NT2/D1 (cell line): ENCODE measurements at regions not wholly inside any gene's neighbourhood (a gene's known extent, or its start where the extent isn't known, plus 50 kb on each side); places are given as distances from the start of the nearest gene placed in this dataset.

Experiments used
- DNase-seq: peaks from one replicate; pipeline ENCODE4 v3.0.0-alpha.2; 2011; ENCODE audit warnings: low read depth, low spot score
- H3K27me3 ChIP-seq: 2 replicates; pipeline ENCODE4 v1.6.0; 2011; ENCODE audit warnings: mild to moderate bottlenecking; ENCODE audit not compliant: insufficient read length, insufficient read depth
- H3K36me3 ChIP-seq: 2 replicates; pipeline ENCODE4 v1.6.1; 2011; ENCODE audit warnings: mild to moderate bottlenecking, low read length, mixed read lengths; ENCODE audit not compliant: insufficient read depth, insufficient read length
- H3K4me1 ChIP-seq: 2 replicates; pipeline ENCODE4 v1.5.1; 2011; ENCODE audit not compliant: insufficient read depth, insufficient read length
- H3K4me3 ChIP-seq: 2 replicates; pipeline ENCODE4 v1.5.1; 2011; ENCODE audit warnings: low read depth; ENCODE audit not compliant: insufficient read length
- H3K9ac ChIP-seq: 2 replicates; pipeline ENCODE4 v1.6.0; 2011; ENCODE audit warnings: low read depth; ENCODE audit not compliant: insufficient read length
- H3K9me3 ChIP-seq: 2 replicates; pipeline ENCODE4 v1.5.1; 2011; ENCODE audit warnings: mild to moderate bottlenecking, low read length; ENCODE audit not compliant: insufficient read depth
- SUZ12 ChIP-seq: IDR thresholded peaks from 2 replicates; pipeline ENCODE4 v1.6.1; 2011; ENCODE audit not compliant: insufficient read length, insufficient read depth; ENCODE audit errors: extremely low read depth
- YY1 ChIP-seq: IDR thresholded peaks from 2 replicates; pipeline ENCODE4 v1.6.1; 2011; ENCODE audit not compliant: insufficient read length, insufficient read depth
- ZNF274 ChIP-seq: IDR thresholded peaks from 2 replicates; pipeline ENCODE4 v1.6.1; 2011; ENCODE audit warnings: mild to moderate bottlenecking, low read depth, low read length

GRCh38 chr2:221005338-221005737, 566.8 kb downstream of the EPHA4 start:
- no peak for DNase-seq
- TF ChIP-seq SUZ12 (no peak), ZNF274 (no peak), YY1 (no peak)
- Histone ChIP-seq H3K9ac (no peak overlapping the region), H3K4me3 (no peak overlapping the region), H3K9me3 (no peaks in the 10 kb centered on the region), H3K4me1 (no peaks in the 10 kb centered on the region), H3K27me3 (no peaks in the 10 kb centered on the region), H3K36me3 (no peaks in the 10 kb centered on the region)

GRCh38 chr2:221006084-221006483, 566.0 kb downstream of the EPHA4 start:
- DNase-seq: no peak
- no peaks in the 10 kb centered on the region for H3K9me3 ChIP-seq
- H3K27me3 ChIP-seq: no peaks in the 10 kb centered on the region
- no peaks in the 10 kb centered on the region for H3K36me3 ChIP-seq
- H3K9ac ChIP-seq: no peak overlapping the region
- no peak overlapping the region for H3K4me3 ChIP-seq
- H3K4me1 ChIP-seq: no peaks in the 10 kb centered on the region
- no peak for TF ChIP-seq YY1
- no peak for TF ChIP-seq SUZ12
- TF ChIP-seq ZNF274: no peak

GRCh38 chr2:221016551-221016950, 555.6 kb downstream of the EPHA4 start:
- no peaks in the 10 kb centered on the region for H3K9me3 ChIP-seq
- no peak overlapping the region for H3K9ac ChIP-seq
- no peak overlapping the region for H3K4me3 ChIP-seq
- no peak for DNase-seq
- no peaks in the 10 kb centered on the region for H3K27me3 ChIP-seq
- TF ChIP-seq YY1 (no peak), ZNF274 (no peak), SUZ12 (no peak)
- H3K36me3 ChIP-seq: no peaks in the 10 kb centered on the region
- no peaks in the 10 kb centered on the region for H3K4me1 ChIP-seq

- Histone ChIP-seq H3K4me3 (no peak overlapping the region), H3K9ac (no peak overlapping the region), H3K4me1 (no peaks in the 10 kb centered on the region), H3K9me3 (no peaks in the 10 kb centered on the region), H3K36me3 (no peaks in the 10 kb centered on the region), H3K27me3 (no peaks in the 10 kb centered on the region)
- no peak for DNase-seq
- TF ChIP-seq ZNF274 (no peak), YY1 (no peak), SUZ12 (no peak)
Observed at GRCh38 chr2:221018262-221018661, 553.8 kb downstream of the EPHA4 start.

GRCh38 chr2:221019668-221020067, 552.4 kb downstream of the EPHA4 start:
- H3K27me3 ChIP-seq: no peaks in the 10 kb centered on the region

GRCh38 chr2:221022554-221022953, 549.5 kb downstream of the EPHA4 start:
- H3K27me3 ChIP-seq: no peaks in the 10 kb centered on the region
- H3K9me3 ChIP-seq: no peaks in the 10 kb centered on the region
- H3K36me3 ChIP-seq: no peaks in the 10 kb centered on the region
- no peak overlapping the region for H3K9ac ChIP-seq
- H3K4me3 ChIP-seq: no peak overlapping the region
- TF ChIP-seq YY1 (no peak), SUZ12 (no peak), ZNF274 (no peak)
- no peaks in the 10 kb centered on the region for H3K4me1 ChIP-seq
- no peak for DNase-seq

More at GRCh38 chr2:221019668-221020067, 552.4 kb downstream of the EPHA4 start:
- TF ChIP-seq YY1 (no peak), SUZ12 (no peak), ZNF274 (no peak)
- H3K9ac ChIP-seq: no peak overlapping the region
- no peak for DNase-seq
- no peaks in the 10 kb centered on the region for H3K36me3 ChIP-seq
- H3K4me3 ChIP-seq: no peak overlapping the region
- H3K9me3 ChIP-seq: no peaks in the 10 kb centered on the region
- no peaks in the 10 kb centered on the region for H3K4me1 ChIP-seq

- no peaks in the 10 kb centered on the region for H3K9me3 ChIP-seq
- no peaks in the 10 kb centered on the region for H3K4me1 ChIP-seq
- no peak overlapping the region for H3K4me3 ChIP-seq
- H3K36me3 ChIP-seq: no peaks in the 10 kb centered on the region
- no peak overlapping the region for H3K9ac ChIP-seq
- DNase-seq: no peak
- TF ChIP-seq SUZ12: no peak
- no peak for TF ChIP-seq ZNF274
- TF ChIP-seq YY1: no peak
- H3K27me3 ChIP-seq: no peaks in the 10 kb centered on the region
Observed at GRCh38 chr2:221025398-221025797, 546.7 kb downstream of the EPHA4 start.

- no peak for TF ChIP-seq YY1
- TF ChIP-seq SUZ12: no peak
- no peak for TF ChIP-seq ZNF274
- Histone ChIP-seq H3K36me3 (no peaks in the 10 kb centered on the region), H3K4me3 (no peak overlapping the region), H3K27me3 (no peaks in the 10 kb centered on the region), H3K4me1 (no peaks in the 10 kb centered on the region), H3K9ac (no peak overlapping the region), H3K9me3 (no peaks in the 10 kb centered on the region)
- no peak for DNase-seq
Observed at GRCh38 chr2:221034026-221034701, 537.9 kb downstream of the EPHA4 start.
